MM.1S (cell line): ENCODE measurements at regions not wholly inside any gene's neighbourhood (a gene's known extent, or its start where the extent isn't known, plus 50 kb on each side); places are given as distances from the start of the nearest gene placed in this dataset.

Experiments used
- EZH2 ChIP-seq: fragments of 300-600 bp; sonication (generic); optimal IDR thresholded peaks from 2 replicates; pipeline ENCODE3; 2017; ENCODE audit warnings: low read depth, mild to moderate bottlenecking, antibody characterized with exemption, low read length, mixed read lengths
- EZH2phosphoT487 ChIP-seq: fragments of 300-600 bp; sonication (generic); IDR thresholded peaks from 2 replicates; pipeline ENCODE4 v1.6.1; 2018; ENCODE audit warnings: antibody characterized with exemption, low read length
- TF ChIP-seq, protein P1 (sequence below): fragments of 300-600 bp; sonication (generic); IDR thresholded peaks from 2 replicates; pipeline ENCODE4 v1.5.1; 2016; ENCODE audit warnings: antibody characterized with exemption, low read length, mixed read lengths

DNA sequence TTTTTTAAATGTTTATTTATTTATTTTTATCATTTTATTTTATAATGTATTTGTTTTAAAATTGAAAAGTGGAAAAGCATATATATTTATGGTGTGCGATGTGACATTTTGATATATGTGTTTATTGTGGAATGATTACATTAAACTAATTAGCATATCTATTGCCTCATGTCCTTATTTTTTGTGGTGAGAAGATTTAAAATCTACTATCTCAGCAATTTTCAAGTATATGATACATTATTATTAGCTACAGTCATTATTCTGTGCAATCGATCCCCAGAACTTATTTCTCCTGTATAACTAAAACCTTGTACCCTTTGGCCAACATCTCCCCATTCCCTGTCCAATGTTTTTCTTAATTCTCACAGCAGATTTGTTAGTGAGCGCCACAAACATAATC is 115.6 kb upstream of the SHH start:
- TF ChIP-seq, protein P1, sequence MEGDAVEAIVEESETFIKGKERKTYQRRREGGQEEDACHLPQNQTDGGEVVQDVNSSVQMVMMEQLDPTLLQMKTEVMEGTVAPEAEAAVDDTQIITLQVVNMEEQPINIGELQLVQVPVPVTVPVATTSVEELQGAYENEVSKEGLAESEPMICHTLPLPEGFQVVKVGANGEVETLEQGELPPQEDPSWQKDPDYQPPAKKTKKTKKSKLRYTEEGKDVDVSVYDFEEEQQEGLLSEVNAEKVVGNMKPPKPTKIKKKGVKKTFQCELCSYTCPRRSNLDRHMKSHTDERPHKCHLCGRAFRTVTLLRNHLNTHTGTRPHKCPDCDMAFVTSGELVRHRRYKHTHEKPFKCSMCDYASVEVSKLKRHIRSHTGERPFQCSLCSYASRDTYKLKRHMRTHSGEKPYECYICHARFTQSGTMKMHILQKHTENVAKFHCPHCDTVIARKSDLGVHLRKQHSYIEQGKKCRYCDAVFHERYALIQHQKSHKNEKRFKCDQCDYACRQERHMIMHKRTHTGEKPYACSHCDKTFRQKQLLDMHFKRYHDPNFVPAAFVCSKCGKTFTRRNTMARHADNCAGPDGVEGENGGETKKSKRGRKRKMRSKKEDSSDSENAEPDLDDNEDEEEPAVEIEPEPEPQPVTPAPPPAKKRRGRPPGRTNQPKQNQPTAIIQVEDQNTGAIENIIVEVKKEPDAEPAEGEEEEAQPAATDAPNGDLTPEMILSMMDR, result no peak
- no peak for TF ChIP-seq EZH2
- no peak for TF ChIP-seq EZH2phosphoT487
